Renal pelvis (tissue), 1 donor: ENCODE measurements at regions not wholly inside any gene's neighbourhood (a gene's known extent, or its start where the extent isn't known, plus 50 kb on each side); places are given as distances from the start of the nearest gene placed in this dataset.
A peak's percentile ranks its signal among the peaks of the same experiment; 100 is the strongest.

Experiments used
- DNase-seq: peaks from one replicate; pipeline ENCODE4 v3.0.0-alpha.2; 2013

DNA sequence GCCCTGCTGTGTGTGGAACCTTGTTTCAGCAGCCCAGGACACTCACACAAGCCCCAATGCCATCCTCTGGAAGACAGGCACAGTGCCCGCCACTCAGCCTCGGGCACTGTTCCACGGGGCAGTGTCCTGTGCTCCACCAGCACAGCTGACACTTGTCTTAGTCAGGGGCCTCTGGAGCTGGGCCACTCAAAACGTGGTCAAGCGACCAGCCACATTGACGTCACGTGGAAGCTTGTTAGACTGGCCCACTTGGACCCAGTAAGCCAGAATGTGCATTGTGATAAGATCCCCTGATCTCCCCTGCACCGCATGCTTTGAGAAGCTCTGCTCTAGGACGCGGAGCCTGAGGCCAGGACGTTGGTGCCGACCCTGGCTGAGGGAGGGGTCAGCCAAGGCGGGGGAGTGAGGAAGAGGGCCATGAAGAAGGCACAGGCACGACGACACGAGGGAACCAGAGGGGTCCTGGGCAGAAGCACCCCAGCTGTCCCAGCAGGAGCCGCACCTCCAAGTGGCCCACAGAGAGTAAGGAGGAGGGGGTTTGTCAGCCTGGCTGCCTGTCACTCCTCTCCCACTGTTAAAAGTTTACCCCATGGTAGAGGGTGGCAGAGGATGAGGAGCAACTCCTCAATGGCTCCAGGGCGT lies 64.6 kb downstream of the LINC01488 start:
- DNase-seq = no peak

DNA sequence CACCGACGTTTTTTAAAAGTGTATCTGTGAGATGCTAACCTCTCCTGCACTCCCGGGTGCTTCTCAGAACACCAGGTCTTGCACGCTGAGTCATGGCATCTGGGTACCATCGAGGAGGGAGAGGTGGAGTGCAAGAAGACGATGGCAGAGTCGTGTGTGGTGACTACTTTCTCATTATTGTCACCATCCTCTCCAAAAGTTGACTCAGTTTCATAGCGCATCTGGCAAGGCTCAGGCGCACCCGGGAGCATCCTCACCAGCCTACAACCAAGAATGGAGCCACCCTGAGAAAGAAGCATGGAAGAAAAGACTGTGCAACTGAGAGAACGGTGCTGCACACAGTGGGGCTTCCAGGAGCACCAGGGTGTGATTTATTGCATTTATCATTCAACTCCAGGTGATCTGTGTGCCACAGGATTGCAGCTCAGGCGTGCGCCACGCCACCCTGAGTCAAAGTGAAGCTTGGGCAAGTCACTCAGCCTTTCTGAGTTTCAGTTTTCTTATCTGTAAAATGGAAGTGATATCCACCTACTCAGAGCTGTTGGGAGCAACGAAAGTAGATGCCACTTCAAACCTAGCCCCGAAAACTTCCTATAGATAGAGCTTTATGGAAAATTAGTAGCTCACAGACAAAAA lies 65.4 kb downstream of the LINC01488 start:
- DNase-seq = no peak

DNA sequence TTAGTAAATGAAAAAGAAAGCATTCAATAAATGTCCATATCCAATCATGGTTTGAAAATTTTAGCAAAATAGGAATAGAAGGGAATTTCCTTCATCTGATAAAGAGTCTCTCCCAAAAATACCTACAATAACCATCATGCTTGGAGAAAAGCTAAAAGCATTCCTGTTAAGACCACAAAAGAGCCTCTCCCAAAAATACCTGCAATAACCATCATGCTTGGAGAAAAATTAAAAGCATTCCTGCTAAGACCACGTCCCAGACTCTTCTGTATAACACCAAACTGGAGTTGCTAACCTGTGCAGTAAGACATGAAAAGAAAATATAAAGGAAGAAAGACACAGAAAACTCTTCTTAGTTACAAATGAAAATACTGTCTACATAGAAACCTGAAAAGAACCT lies 69.4 kb downstream of the LINC01488 start:
- DNase-seq = no peak

DNA sequence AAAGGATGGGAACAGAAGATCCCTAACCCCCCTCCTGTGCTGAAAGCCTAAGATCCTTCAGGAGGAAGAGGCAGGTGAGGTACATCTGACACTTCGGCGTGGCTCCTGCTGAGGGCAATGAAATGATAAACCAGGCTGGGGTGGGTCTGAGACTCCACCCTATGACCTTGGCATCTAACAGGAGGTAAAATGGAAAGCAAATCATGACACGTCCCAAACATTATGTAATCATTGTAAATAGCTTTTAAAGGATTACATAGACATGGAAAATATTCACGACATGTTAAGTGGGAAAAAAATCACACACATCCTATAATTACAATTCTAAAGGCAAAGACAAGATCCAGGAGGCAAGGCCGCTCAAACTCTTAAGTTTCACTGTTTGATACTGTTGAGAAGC lies 70.5 kb downstream of the LINC01488 start:
- DNase-seq = no peak

DNA sequence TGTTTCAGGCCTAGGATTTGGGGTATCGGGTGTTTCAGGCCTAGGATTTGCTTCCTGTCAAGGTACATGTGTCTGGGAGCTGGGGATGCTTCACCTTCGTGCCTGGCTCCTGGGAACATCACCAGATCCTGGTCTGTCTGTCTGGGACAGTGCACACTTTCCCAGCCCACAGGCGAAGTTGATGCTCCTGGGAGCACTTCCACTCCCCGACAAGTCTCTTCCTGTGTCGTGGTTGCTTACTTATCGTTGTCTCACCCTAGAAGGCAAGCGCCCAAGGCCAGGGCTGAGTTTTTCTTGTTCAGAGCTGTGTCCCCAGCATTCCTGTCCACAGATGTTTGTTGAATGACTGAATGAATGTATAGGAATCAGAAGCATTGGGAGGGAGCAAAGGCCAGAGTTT lies 71.5 kb downstream of the LINC01488 start:
- DNase-seq = no peak

DNA sequence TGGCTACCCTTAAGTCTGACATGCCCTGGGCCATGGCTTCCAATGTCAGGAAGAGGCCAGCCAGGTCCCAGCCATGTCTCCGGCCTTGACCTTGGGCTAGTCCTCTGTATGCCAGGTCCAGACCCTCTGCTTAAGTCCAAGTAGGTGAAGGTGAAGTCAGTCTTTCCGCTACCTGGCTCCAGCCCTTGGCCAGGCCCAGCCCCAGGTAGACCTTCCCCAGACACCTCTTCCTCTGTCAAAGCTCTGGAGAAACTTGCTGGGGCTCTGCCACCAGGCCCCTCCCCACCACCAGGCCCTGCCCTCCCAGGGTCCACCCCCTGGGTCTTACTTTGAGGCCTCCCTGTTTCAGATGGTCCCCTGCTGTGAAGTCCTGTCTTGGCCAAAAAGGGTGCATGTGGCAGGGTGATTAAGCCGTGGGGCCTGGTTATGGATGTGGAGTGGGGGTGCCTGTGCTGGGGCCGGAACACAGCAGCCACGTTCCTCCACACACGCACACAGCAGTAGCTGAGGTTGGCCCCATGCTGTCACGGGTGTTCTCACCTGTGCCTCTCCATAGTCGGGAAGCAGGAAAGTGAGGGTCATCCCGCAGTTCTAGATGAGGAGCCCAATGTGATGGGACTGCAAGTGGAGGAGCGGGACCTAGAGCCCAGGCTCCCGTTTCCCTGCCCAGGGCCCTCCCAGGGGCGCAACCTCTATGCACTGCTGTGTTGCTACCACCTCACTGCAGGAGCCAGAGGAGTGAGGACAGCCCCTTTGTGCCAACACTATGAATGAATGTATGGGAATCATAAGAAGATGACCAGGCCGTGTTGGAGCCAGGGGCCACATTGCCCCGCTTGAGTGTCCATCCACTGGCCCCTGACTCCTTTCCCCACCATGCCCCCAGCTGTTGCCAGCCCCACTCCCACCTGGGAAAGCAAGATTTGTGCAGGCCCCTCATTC lies 72.2 kb downstream of the LINC01488 start:
- DNase-seq = no peak

DNA sequence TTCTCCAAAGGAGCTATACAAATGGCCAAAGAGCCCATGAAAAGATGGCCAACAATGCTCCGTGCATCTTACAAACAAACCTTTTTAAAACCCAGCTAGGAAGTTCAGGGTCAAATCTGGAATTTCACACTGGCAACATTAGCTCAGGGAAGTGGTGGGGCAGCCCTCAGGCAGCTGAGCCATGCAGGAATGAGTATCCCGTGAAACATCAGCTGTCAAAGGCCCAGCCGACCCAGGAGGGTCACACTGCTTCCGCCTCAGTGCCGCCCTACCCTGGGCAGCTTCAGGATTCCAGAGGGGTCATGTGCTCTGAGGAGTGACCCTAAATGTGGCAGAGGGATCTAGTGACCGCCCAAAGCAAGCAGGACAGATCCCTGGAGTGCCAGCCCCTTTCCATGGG lies 73.4 kb downstream of the LINC01488 start:
- DNase-seq = peak; percentile 12

DNA sequence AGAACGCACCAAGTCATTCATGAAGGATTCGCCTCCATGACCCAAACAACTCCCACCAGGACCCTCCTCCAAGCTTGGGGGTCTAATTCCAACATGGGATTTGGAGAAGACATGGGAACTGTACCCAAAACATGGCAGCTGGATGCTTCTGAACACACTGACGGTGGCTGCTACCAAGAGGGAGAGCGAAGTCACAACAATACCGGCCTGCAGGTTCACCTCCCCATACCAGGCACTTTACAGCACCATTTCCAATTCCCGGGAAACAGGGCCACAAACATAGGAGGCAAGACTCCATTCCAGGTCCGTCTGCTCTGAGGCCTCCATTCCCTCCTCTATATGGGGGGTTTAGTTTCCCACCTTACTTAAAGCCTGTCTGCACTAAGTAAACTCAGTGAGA lies 75.8 kb downstream of the LINC01488 start:
- no peak for DNase-seq

DNA sequence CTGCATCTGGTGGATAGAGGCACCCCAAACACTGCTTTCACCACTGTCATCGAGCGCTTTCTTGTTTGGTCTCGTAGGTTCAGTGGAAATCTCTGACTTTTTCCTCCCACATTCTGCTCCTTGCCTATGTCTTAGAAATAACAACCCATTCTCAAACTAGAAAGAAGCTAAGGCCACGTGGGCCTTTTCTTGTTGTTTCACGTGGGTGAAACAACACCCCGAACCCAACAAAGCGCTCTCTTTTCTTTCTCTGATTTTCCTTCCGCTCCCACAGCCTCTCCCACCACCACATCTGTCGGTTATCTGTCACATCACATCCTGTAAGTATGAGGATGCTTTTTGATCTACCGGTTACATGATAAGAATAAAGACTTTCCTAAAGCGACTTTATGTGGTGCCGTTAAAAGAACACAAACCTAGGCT lies 77.1 kb downstream of the LINC01488 start:
- DNase-seq = no peak

DNA sequence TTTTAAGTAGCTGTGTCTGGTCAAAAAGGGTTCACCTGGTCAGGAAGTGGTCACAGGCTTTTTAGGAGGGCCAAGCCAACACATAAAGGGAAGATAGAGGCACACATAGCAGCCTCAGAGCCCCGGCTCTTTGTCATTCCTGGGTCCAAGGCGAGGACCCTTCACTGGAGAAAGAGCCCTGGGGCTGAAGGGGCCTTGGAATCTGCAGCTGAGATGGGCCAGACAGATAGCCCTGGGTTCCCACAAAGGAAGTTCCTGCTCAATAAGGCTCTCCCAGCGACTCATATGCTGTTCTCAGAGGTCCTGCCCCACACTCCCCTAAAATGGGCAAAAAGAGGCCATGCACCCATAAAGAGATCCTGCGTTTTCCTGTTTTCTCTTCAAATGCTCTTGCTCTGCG lies 77.7 kb downstream of the LINC01488 start:
- DNase-seq = no peak

DNA sequence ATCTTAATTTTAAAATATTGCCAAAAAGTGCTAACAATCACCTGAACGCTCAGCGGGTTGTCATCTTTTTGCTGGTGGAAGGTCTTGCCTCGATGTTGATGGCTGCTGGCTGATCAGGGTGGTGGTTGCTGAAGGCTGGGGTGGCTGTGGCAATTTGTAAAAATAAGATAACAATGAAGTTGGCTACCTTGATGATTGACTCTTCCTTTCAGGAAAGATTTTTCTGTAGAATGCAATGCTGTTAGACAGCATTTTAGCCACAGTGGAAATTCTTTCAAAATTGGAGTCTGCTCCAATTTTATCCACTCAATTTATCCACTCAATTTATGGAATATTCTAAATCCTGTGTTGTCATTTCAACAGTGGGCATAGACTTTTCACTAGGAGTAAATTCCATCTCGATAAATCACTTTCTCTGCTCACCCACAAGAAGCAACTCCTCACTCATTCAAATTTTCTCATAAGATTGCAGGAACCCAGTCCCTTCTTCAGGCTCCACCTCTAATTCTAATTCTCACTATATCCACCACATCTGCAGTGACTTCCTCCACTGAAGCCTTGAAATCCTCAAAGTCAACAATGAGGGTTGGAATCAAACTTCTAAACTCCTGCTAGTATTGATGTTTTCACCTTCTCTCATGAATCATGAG lies 78.8 kb downstream of the LINC01488 start:
- DNase-seq = no peak

DNA sequence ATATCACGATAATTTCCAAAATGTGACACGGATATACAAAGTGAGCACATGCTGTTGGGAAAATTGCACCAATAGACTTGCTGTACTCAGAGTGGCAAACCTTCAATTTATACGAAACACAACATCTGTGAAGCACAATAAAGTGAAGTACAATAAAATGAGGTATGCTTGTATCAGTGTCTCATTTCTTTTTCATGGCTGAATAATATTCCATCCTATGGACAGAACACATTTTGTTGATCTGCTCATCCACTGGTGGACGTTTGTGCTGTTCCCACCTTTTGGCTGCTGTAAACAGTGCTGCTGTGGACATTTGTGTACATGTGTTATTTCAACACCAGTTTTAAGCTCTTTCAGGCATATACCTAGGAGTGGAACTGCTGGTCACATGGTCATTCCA lies 78.7 kb upstream of the CCND1 start:
- DNase-seq = no peak

DNA sequence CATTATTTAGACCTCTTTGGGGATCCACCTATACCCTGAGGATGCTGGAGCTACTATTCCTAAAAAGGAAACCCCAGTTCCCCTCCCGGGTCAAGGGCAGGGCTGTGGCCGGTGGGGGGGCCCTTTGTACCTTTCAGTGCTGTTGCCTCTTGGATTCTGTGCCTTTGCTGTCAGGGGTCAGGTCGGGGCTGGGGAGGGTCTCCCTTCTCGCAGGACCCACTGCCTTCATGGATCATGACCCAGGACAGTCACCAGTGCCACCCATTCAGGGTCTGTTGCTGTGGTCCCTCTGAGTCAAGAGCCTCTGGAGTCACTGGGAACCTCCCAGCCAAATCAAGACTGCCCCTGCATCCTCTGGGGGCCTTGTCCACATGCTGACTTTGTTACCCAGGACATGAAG lies 78.1 kb upstream of the CCND1 start:
- DNase-seq = no peak

DNA sequence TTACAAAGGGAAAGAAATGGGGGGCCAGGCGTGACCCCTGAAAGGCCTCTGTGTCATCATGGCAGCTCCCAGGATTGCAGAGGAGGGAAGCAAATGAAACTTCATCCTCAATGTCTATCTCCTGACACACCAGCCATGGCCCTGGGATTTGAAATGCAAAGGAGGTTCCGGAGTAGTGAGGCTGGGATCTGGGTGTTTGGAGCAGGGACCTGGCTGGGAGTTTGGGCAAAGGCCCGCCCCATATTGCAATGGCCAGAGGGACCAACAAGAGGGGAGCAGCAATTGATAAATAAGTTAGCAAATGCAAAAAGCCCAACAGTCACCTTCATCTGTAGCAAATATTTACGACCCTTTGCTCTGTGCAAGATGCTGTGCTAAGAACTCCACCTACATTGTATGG lies 77.7 kb upstream of the CCND1 start:
- no peak for DNase-seq

DNA sequence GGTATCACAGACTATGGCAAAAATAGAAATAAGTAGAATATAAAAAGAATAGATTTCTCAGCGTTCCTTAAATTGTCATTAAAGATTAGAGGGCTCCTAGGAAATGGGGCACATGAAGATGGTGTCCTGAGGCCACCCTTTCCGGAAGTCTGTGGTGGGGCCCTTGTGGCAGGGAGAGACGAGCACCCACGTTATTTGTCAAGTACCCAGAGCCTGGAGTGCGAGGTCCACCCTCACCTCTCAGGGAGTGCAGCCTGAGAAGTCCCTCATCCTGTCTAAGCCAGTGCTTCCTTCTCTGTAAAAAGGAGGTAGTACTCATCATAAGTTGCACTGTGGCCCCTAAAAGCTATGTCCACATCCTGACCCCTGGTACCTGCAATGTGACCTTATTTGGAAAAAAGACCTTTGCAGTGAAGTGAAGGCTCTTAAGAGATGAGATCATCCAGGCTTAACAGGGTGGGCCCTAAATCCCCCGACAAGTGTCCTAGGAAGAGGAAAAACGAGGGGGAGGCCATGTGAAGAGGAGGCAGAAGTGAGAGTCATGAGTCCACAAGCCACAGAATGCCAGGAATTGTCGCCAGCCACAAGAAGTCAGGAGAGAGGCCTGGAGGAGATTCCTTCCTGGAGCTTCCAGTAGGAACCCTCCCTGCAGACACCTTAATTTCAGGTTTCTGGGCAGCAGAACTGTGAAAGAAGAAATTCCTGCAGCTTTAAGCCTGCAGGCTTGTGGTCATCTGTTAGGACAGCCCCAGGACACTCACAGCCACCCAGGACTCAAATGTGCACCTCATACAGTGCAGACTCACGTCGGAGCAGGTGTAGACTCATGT lies 76.8 kb upstream of the CCND1 start:
- DNase-seq = no peak

DNA sequence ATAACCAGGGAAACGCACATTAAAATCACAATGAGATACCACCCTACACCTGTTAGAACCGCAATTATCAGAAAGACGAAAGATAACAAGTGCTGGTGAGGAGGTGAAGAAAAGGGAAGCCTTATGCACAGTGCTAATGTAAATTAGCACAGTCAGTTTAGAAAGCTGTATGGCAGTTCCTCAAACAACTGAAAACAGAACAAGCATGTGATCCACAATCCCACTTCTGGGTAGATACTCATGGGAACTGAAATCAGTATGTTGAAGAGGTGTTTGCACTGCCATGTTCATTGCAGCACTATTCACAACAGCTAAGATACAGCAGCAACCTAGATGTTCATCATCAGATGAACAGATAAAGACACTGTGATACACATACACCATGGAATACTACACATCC lies 75.0 kb upstream of the CCND1 start:
- DNase-seq = no peak

DNA sequence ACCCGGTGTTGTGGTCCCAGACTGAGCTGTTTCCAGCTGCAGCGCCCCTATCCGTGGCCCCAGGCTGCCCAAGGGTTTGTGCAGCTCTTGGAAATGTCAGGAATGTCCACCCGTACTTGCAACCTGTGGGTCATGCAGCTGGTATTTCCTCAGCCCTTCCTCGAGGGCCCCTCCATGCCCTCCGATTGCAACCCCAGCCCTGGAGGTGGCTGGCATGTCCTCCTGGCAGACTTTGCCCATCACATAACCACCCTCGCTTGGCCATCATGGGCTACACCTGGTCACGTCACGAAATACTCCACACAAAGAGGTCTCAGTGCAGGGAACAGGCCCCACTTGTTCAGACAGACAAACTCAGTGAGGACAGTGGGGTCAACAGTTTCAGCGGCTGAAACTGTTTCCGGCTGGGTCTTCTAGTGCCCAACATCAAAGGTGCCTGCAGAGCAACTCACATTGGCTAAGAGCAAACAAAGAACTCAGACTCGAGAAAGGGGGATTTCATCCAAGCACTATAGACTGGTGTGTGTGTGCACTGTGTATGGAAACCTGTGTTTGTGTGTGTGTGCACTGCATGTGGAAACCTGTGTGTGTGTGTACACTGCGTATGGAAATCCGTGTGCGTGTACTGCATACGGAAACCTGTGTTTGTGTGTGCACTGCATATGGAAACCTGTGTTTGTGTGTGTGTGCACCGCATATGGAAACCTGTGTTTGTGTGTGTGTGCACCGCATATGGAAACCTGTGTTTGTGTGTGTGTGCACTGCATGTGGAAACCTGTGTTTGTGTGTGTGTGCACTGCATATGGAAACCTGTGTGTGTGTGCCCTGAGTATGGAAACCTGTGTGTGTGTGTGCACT lies 72.8 kb upstream of the CCND1 start:
- DNase-seq = no peak

DNA sequence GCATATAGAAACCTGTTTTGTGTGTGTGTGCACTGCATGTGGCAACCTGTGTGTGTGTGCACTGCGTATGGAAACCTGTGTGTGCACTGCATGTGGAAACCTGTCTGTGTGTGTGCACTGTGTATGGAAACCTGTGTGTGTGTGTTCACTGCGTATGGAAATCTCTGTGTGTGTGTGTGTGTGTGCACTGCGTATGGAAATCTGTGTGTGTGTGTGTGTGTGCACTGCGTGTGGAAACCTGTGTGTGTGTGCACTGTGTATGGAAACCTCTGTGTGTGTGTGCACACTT lies 72.2 kb upstream of the CCND1 start:
- no peak for DNase-seq

DNA sequence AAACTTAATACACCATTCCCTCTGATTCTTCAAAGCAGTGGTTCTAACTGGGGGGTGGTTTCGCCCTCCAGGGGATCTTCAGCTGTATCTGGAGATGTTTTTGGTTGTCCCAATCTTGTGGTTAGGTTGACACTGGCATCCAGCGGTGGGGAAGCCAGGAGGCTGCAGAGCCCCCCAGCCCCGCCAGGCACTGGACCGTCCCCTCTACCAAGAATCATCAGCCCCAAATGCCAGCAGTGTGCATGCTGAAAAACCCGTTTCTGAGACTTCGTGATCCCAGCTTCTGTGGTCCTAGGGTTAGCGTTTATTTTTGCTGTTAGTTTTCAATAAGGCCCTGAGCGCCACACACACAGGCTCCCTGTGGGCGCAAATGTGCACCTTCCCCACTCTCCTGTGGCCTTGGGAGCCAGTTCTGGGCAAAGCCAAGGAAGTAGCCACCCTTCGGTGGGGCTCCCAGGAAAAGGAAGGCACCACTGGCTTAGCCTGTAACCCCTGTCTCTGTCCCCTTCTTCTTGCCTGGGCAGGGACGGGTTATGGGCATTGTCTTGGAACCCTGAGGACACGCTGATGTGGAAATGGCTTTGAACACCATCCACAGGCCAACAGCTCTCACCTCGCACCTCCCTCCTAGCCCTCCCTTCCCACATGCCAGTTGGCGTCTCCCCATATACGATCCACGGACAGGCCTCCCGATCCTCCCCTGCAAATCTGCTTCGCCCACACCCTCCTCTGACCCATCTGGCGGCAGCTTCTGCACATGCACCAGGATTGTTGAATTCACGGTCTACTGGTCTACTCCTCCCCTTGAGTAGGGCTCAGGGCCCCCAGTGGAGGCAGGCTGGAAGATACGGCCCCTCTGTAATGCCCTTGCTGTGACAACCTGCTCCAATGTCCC lies 71.4 kb upstream of the CCND1 start:
- DNase-seq = no peak
